Right atrium auricular region (tissue), 2 donors: ENCODE measurements at regions not wholly inside any gene's neighbourhood (a gene's known extent, or its start where the extent isn't known, plus 50 kb on each side); places are given as distances from the start of the nearest gene placed in this dataset.

Experiments
- DNase-seq: peaks from one replicate; pipeline ENCODE4 v3.0.0-alpha.2; 2019; ENCODE audit warnings: low spot score
- H3K27ac ChIP-seq, 2 donors: fragments of 200-600 bp; sonication (generic); 1 replicate in 1 of 2; 2 replicates in 1 of 2; pipeline ENCODE4 v1.5.1; 2016 to 2019
- H3K27me3 ChIP-seq, 2 donors: fragments of 200-600 bp; sonication (generic); one replicate each; pipeline versions ENCODE4 v1.5.1 to v1.6.0; 2017 to 2019
- H3K36me3 ChIP-seq: fragments of 200-600 bp; sonication (generic); one replicate; pipeline ENCODE4 v1.5.1; 2016
- H3K4me1 ChIP-seq, 2 donors: fragments of 200-600 bp; sonication (generic); one replicate each; pipeline versions ENCODE4 v1.5.1 to v1.6.0; 2017 to 2019
- H3K4me3 ChIP-seq, 2 donors: fragments of 200-600 bp; sonication (generic); 1 replicate in 1 of 2; 2 replicates in 1 of 2; pipeline ENCODE4 v1.5.1; 2017 to 2019; ENCODE audit warnings: mild to moderate bottlenecking in 1 of 2, moderate library complexity in 1 of 2
- H3K9me3 ChIP-seq, 2 donors: fragments of 200-600 bp; sonication (generic); one replicate each; pipeline ENCODE4 v1.5.1; 2019
- CTCF ChIP-seq, 2 donors: fragments of 200-600 bp; sonication (generic); IDR thresholded peaks; one replicate each; pipeline ENCODE4 v1.5.1; 2019; ENCODE audit warnings: antibody characterized with exemption in 2 of 2

- no peaks in the 10 kb centered on the region for H3K9me3 ChIP-seq
- DNase-seq, result no peak
- no peaks in the 10 kb centered on the region for H3K27me3 ChIP-seq
- H3K27ac ChIP-seq, result no peak overlapping the region
- H3K4me1 ChIP-seq, result no peaks in the 10 kb centered on the region
- no peak for TF ChIP-seq CTCF (IDR thresholded peaks at IDR 0.05)
- no peaks in the 10 kb centered on the region for H3K36me3 ChIP-seq
- no peak overlapping the region for H3K4me3 ChIP-seq
These were observed 85.1 kb downstream of the CRYGS start for GRCh38 chr3:186459108-186459467.

- no peak for DNase-seq
- no peak for TF ChIP-seq CTCF (IDR thresholded peaks at IDR 0.05)
These were observed 85.7 kb downstream of the CRYGS start for GRCh38 chr3:186458306-186459107.

GRCh38 chr3:186457236-186457635, 86.9 kb downstream of the CRYGS start:
- Histone ChIP-seq H3K9me3 (no peaks in the 10 kb centered on the region), H3K36me3 (no peaks in the 10 kb centered on the region), H3K4me3 (no peak overlapping the region), H3K4me1 (no peaks in the 10 kb centered on the region), H3K27me3 (no peaks in the 10 kb centered on the region), H3K27ac (no peak overlapping the region)
- no peak for DNase-seq
- no peak for TF ChIP-seq CTCF (IDR thresholded peaks at IDR 0.05)

More at GRCh38 chr3:186458306-186459107, 85.7 kb downstream of the CRYGS start:
- Histone ChIP-seq H3K9me3 (no peaks in the 10 kb centered on the region), H3K4me3 (no peak overlapping the region), H3K27me3 (no peaks in the 10 kb centered on the region), H3K36me3 (no peaks in the 10 kb centered on the region), H3K4me1 (no peaks in the 10 kb centered on the region), H3K27ac (no peak overlapping the region)

GRCh38 chr3:186456731-186457191, 87.4 kb downstream of the CRYGS start:
- Histone ChIP-seq H3K36me3 (no peaks in the 10 kb centered on the region), H3K4me3 (no peak overlapping the region), H3K27ac (no peak overlapping the region), H3K9me3 (no peaks in the 10 kb centered on the region), H3K27me3 (no peaks in the 10 kb centered on the region), H3K4me1 (no peaks in the 10 kb centered on the region)
- no peak for TF ChIP-seq CTCF (IDR thresholded peaks at IDR 0.05)
- DNase-seq, result no peak

- Histone ChIP-seq H3K27ac (no peak overlapping the region), H3K4me1 (no peaks in the 10 kb centered on the region), H3K9me3 (no peaks in the 10 kb centered on the region), H3K36me3 (no peaks in the 10 kb centered on the region), H3K4me3 (no peak overlapping the region), H3K27me3 (no peaks in the 10 kb centered on the region)
- DNase-seq, result no peak
- no peak for TF ChIP-seq CTCF (IDR thresholded peaks at IDR 0.05)
These were observed 89.1 kb downstream of the CRYGS start for GRCh38 chr3:186454881-186455703.
